Bronchial epithelial cell (primary cell): ENCODE measurements at regions not wholly inside any gene's neighbourhood (a gene's known extent, or its start where the extent isn't known, plus 50 kb on each side); places are given as distances from the start of the nearest gene placed in this dataset.

Experiments
- DNase-seq: peaks from one replicate; pipeline ENCODE4 v3.0.0-alpha.2; 2010; ENCODE audit warnings: low read depth
- FAIRE-seq: peaks from 2 replicates; lab custom pipeline; 2011; peaks lifted over from hg19 to GRCh38; lab: Jason Lieb, UNC
- H3K27me3 ChIP-seq: 2 replicates; pipeline ENCODE4 v1.5.1; 2011; ENCODE audit warnings: low read length; ENCODE audit not compliant: control insufficient read depth, insufficient read depth
- H3K36me3 ChIP-seq: 2 replicates; pipeline ENCODE4 v1.5.1; 2011; ENCODE audit warnings: low read length; ENCODE audit not compliant: control insufficient read depth, insufficient read depth
- H3K4me3 ChIP-seq: 2 replicates; pipeline ENCODE4 v1.5.1; 2011; ENCODE audit warnings: mild to moderate bottlenecking, low read depth, low read length, control low read depth
- CTCF ChIP-seq: IDR thresholded peaks from 2 replicates; pipeline ENCODE4 v1.5.1; 2011; ENCODE audit warnings: mild to moderate bottlenecking, moderate library complexity, low read length, control low read depth, inconsistent platforms; ENCODE audit not compliant: insufficient read depth, severe bottlenecking

- H3K4me3 ChIP-seq, result no peak overlapping the region
- H3K36me3 ChIP-seq, result no peaks in the 10 kb centered on the region
- no peak for FAIRE-seq
- no peak for DNase-seq
- no peaks in the 10 kb centered on the region for H3K27me3 ChIP-seq
- TF ChIP-seq CTCF, result no peak
Observed at GRCh38 chr13:88745011-88745410, 1073.8 kb downstream of the SLITRK5 start.

GRCh38 chr13:88752041-88752440 is 1080.9 kb downstream of the SLITRK5 start:
- Histone ChIP-seq H3K4me3 (no peak overlapping the region), H3K27me3 (no peaks in the 10 kb centered on the region), H3K36me3 (no peaks in the 10 kb centered on the region)
- DNase-seq, result no peak
- no peak for TF ChIP-seq CTCF
- FAIRE-seq, result no peak

- DNase-seq (no peak), FAIRE-seq (no peak)
- no peak for TF ChIP-seq CTCF
- no peak overlapping the region for H3K4me3 ChIP-seq
- H3K36me3 ChIP-seq, result no peaks in the 10 kb centered on the region
- no peaks in the 10 kb centered on the region for H3K27me3 ChIP-seq
Observed at GRCh38 chr13:88754141-88754540, 1083.0 kb downstream of the SLITRK5 start.

- Histone ChIP-seq H3K27me3 (no peaks in the 10 kb centered on the region), H3K36me3 (no peaks in the 10 kb centered on the region), H3K4me3 (no peak overlapping the region)
- DNase-seq (no peak), FAIRE-seq (no peak)
- no peak for TF ChIP-seq CTCF
Observed at GRCh38 chr13:88761145-88761544, 1090.0 kb downstream of the SLITRK5 start.

DNA sequence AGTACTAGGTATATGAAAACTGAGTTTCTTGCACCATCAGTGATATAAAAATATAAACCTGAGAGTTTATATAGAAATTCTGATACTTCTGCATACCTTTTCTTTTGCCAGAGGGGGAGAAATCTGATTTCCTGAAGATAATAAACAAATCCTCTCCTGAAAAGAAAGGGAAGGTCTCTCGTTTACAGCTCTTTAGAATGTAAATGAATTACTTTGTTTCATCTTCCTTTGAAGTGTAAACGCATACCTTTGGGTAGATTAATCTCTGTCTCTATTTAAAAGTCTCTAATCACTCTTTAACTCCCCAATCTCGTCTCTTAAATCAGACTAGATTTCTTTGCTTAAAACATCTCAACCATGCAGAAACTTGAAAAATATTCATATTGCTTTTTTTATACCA is 1092.9 kb downstream of the SLITRK5 start:
- FAIRE-seq (no peak), DNase-seq (no peak)
- TF ChIP-seq CTCF, result no peak
- Histone ChIP-seq H3K36me3 (no peaks in the 10 kb centered on the region), H3K4me3 (no peak overlapping the region), H3K27me3 (no peaks in the 10 kb centered on the region)

GRCh38 chr13:88800505-88800904 is 1129.3 kb downstream of the SLITRK5 start:
- no peak overlapping the region for H3K4me3 ChIP-seq
- FAIRE-seq (no peak), DNase-seq (peak; percentile 52)
- H3K27me3 ChIP-seq, result no peaks in the 10 kb centered on the region
- H3K36me3 ChIP-seq, result no peaks in the 10 kb centered on the region
- no peak for TF ChIP-seq CTCF
